Epithelial cell of esophagus (primary cell): ENCODE measurements at regions not wholly inside any gene's neighbourhood (a gene's known extent, or its start where the extent isn't known, plus 50 kb on each side); places are given as distances from the start of the nearest gene placed in this dataset.
"Not testable (repeated sequence)": the region's sequence is repeated elsewhere in the genome, so short reads cannot be mapped to it uniquely, and the experiment has no call there.

Experiments used
- DNase-seq: peaks from one replicate; pipeline ENCODE4 v3.0.0; 2010; ENCODE audit warnings: low read depth
- H3K4me3 ChIP-seq: 2 replicates; pipeline ENCODE4 v1.5.1; 2011; ENCODE audit warnings: mild to moderate bottlenecking, low read length, control low read depth
- TF ChIP-seq, protein P1 (sequence below): IDR thresholded peaks from 2 replicates; pipeline ENCODE4 v1.5.1; 2011; ENCODE audit warnings: low read depth, mild to moderate bottlenecking, low read length, control low read depth, inconsistent platforms; ENCODE audit not compliant: insufficient read depth; ENCODE audit errors: missing control alignments

DNA sequence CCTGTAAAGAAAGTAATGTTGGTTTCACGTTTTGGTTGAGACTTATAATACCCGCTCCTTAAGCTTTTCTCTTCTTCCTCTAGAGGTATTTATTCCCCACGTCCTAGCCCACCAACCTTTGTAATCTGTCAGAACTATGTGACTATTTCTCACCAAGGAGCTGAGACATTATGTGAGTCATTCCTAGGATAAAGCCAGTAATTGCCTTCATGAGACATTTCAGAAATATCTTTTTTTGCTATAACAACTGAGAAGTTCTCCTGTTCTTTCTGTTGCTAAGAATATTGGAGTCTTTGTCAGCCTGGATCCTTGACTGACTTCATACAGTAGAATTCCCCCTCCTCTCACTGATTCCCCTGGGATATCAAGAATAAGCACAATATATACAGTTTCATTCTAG, 1497.0 kb upstream of the TENM4 start:
- DNase-seq, result peak; percentile 49
- TF ChIP-seq, protein P1, sequence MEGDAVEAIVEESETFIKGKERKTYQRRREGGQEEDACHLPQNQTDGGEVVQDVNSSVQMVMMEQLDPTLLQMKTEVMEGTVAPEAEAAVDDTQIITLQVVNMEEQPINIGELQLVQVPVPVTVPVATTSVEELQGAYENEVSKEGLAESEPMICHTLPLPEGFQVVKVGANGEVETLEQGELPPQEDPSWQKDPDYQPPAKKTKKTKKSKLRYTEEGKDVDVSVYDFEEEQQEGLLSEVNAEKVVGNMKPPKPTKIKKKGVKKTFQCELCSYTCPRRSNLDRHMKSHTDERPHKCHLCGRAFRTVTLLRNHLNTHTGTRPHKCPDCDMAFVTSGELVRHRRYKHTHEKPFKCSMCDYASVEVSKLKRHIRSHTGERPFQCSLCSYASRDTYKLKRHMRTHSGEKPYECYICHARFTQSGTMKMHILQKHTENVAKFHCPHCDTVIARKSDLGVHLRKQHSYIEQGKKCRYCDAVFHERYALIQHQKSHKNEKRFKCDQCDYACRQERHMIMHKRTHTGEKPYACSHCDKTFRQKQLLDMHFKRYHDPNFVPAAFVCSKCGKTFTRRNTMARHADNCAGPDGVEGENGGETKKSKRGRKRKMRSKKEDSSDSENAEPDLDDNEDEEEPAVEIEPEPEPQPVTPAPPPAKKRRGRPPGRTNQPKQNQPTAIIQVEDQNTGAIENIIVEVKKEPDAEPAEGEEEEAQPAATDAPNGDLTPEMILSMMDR, result no peak
- H3K4me3 ChIP-seq, result no peak overlapping the region

DNA sequence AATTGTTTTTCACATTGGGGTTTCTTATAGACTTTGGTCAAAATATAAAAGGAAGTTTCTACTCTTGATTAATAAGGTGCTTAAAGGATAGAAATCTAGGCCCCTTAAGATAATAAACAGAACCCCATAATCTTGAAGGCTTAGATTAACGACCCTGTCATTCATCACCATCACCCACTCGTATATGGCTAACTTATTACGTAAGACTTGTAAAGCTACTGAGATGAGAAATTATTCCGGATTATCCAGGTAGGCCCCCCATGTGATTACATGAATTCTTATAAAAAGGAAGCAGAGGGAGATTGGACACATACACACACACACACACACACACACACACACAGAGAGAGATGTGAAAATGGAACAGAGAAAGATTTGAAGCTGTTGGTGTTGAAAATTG, 1489.2 kb upstream of the TENM4 start:
- DNase-seq, result no peak
- H3K4me3 ChIP-seq, result no peak overlapping the region
- TF ChIP-seq, protein P1, result no peak

DNA sequence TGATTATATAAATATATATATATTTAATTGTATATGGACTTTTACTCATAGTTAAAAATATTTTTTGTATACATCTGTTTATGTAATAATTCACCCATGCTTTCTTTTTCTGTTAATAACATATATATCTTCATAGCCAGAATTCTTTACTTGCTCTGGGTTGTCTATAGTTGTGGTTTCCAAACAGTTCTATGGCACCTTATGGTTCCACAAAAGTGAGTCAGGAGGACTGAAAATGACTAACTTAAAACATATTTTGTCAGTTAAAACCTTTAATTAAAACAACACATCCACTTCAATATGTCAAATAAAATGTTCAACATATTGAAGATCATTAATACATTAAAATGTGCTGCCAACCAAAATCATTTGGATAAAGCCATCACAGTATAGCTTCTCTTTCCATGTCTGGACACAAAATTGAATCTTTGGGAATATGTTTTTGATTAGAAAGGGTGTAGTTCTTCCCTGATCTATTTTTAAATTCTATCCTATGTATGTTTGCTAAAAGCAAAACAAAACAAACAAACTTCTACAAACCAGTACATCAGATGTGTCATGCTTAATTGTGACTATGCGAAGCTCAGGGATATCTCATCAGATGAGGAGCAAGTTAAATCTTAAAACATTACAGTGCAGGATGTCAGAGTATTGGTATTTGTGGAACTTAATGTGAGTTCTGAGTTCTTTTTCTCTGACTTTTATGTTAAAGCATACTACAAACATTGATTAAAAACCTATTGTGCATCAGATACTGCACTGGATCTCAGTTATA, 1488.4 kb upstream of the TENM4 start:
- TF ChIP-seq, protein P1, result no peak
- no peak overlapping the region for H3K4me3 ChIP-seq
- no peak for DNase-seq

DNA sequence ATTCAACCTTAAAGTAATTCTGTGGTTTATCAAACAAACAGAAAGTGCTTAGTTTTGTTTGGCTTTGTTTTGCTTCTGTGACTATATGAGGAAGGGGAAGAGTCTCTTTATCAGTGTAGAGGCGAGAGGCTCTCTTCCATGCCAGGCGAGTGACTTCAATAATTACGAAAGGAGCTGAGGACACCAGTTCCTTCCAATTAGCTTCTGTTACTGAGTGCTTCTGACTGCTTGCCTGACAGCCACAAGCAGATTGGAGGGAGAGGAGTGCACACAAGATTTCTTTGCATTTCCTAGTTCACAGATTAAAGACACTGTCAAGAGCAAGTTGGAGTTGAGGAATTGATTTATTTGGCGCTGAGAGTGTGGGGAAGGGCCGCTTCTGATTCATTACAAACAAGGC, 1484.5 kb upstream of the TENM4 start:
- no peak overlapping the region for H3K4me3 ChIP-seq
- TF ChIP-seq, protein P1, result no peak
- no peak for DNase-seq

DNA sequence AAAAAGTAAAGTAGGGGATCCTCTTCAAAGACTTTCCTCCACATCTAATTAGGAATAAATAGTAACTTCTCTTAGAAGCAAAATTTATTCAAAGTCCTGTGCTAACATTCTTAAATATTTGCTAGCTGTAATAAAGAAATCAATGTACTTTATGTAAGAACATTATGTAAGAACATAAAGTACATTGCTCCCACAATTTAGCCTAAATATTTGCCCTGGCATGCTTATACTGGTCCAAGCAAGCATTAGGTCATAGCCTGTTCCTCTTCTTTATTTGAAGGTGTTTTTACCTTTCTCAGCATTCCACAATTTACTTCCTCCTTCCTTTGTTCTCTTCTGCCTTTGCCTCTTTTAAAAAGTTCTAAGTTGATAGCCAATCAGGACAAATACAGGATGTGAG, 1480.5 kb upstream of the TENM4 start:
- not testable (repeated sequence) for H3K4me3 ChIP-seq
- DNase-seq, result peak; percentile 41

DNA sequence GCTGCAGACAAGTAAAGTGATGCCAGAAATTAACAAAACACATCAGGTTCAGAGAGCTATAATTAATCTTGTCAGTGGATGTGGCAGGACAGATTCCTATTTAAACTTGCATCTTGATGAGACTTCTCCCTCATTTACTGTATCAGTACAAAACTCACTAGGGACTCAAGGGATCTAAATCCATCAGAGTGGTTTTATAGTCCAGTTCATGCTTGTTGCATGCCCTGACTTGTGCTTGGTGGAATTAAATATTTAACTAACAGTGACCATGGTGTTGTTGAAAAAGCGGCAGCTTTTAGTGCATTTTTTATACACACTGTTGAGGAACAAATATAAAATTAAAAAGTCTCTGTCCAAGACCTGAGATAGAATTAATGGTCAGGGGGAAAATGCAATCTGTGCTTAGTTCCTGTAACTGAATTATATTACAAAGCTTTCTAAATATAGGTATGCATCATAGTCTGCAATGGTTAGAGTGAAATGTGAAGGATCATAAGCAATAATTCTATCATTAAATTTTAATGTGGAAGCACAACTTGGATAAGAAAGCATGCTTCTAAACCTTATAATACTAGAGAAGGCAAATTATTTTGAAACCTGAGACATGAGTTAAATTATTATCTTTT, 1475.5 kb upstream of the TENM4 start:
- H3K4me3 ChIP-seq, result no peak overlapping the region
- TF ChIP-seq, protein P1, result no peak
- DNase-seq, result peak; percentile 34

DNA sequence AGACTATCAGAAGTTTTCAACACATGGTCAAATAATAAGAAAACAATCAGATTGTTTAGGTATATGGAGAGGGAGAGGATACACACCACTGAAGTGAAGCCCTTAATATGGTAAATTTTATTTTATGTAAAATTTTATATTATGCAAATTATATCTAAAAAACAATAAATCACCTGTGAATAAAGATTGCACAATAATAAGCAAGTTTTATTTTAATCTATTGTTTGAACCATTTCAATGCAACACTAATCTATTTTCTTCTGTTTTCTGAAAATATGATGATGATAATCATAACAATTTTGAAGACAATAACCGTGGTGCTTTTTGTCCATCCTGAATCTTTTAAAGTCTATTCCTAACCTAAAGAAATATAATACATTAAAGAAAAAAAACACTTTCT, 1473.5 kb upstream of the TENM4 start:
- no peak overlapping the region for H3K4me3 ChIP-seq
- DNase-seq, result no peak
- TF ChIP-seq, protein P1, result no peak
